Psoas muscle (tissue), 7 donors: ENCODE measurements at regions not wholly inside any gene's neighbourhood (a gene's known extent, or its start where the extent isn't known, plus 50 kb on each side); places are given as distances from the start of the nearest gene placed in this dataset.
"Not testable (repeated sequence)": the region's sequence is repeated elsewhere in the genome, so short reads cannot be mapped to it uniquely, and the experiment has no call there.

Source experiments
- ATAC-seq, 4 donors: fragments of 200-7000 bp; cut with Tn5 transposase; one replicate each; pipeline ENCODE4 v1.9.1; 2020; ENCODE audit warnings: moderate library complexity in 3 of 4, mild to moderate bottlenecking in 2 of 4
- DNase-seq, 2 donors: peaks; one replicate each; pipeline ENCODE4 v3.0.0-alpha.2; 2020
- H3K27ac ChIP-seq: fragments of 200-600 bp; one replicate; pipeline ENCODE4 v1.8.0; 2022
- H3K27me3 ChIP-seq, 3 donors: fragments of 200-600 bp in 1 of 3; one replicate each; pipeline versions ENCODE4 v1.6.1 to v1.8.0; 2013 to 2022; ENCODE audit warnings: low read length in 2 of 3, mild to moderate bottlenecking in 2 of 3, moderate library complexity in 1 of 3; ENCODE audit not compliant: insufficient read depth in 3 of 3
- H3K36me3 ChIP-seq, 2 donors: fragments of 200-600 bp in 1 of 2; one replicate each; pipeline versions ENCODE4 v1.6.1 to v1.8.0; 2013 to 2022; ENCODE audit warnings: low read depth in 1 of 2, mild to moderate bottlenecking in 1 of 2, moderate library complexity in 1 of 2; ENCODE audit not compliant: insufficient read depth in 1 of 2
- H3K4me1 ChIP-seq: fragments of 200-600 bp; one replicate; pipeline ENCODE4 v1.8.0; 2022
- H3K4me3 ChIP-seq: fragments of 200-600 bp; one replicate; pipeline ENCODE4 v1.8.0; 2022; ENCODE audit warnings: mild to moderate bottlenecking
- H3K9me3 ChIP-seq: fragments of 200-600 bp; one replicate; pipeline ENCODE4 v1.8.0; 2022
- CTCF ChIP-seq: fragments of 200-600 bp; IDR thresholded peaks from one replicate; pipeline ENCODE4 v1.8.0; 2022; ENCODE audit warnings: antibody characterized with exemption
- WGBS, 3 donors: extraction: QIAGEN DNeasy Blood & Tissue Kit; methylation state at CpG; one replicate each; pipeline versions ENCODE4 v1.1.6 to v1.1.7; 2013; 5-methylcytosine and 5-hydroxymethylcytosine counted together
- intact Hi-C, 2 donors: fragments of 100-400 bp; cut with DNase I; formaldehyde crosslinking; loops; one replicate each; pipeline versions ENCODE4 v1.11.0 to v1.14.2; 2022
- donor health status: healthy with polysubstance abuse.
- donor health status: DM: no; HTN: no; CAD: no; lungs with moderate emphysema.
- donor health status: Bipolar disorder and iron deficiency.
- donor health status: healthy.
- donor health status: DM: yes; HTN: yes; CAD: no.
- donor health status: DM: no; HTN: no; CAD: no.
- donor health status: DM: yes; HTN: yes; CAD: no.

- ATAC-seq: no peak
- intact Hi-C loops: no loop called here
These were observed 188.6 kb downstream of the TFAP2B start for GRCh38 chr6:51007237-51007636.

DNA sequence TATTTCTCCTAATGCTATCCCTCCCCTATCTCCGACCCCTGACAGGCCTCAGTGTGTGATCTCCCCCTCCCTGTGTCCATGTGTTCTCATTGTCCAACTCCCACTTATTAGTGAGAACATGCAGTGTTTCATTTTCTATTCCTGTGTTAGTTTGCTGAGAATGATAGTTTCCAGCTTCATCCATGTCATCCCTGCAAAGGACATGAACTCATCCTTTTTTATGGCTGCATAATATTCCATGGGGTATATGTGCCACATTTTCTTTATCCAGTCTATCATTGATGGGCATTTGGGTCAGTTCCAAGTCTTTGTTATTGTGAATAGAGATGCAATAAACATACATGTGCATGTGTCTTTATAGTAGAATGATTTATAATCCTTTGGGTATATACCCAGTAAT, 190.0 kb downstream of the TFAP2B start:
- H3K36me3 ChIP-seq, H3K27me3 ChIP-seq, H3K4me1 ChIP-seq, intact Hi-C loops, H3K27ac ChIP-seq, DNase-seq, H3K4me3 ChIP-seq, H3K9me3 ChIP-seq, ATAC-seq: not testable (repeated sequence)
- 67 to 92% (median 81%) methylated on average over 1 of the region's 1 CpG for WGBS, 3 donors

More at GRCh38 chr6:51007237-51007636, 188.6 kb downstream of the TFAP2B start:
- Histone ChIP-seq H3K27me3 (no peaks in the 10 kb centered on the region), H3K27ac (no peak overlapping the region), H3K4me3 (no peak overlapping the region), H3K9me3 (no peaks in the 10 kb centered on the region), H3K36me3 (no peaks in the 10 kb centered on the region), H3K4me1 (no peaks in the 10 kb centered on the region)
- DNase-seq: no peak
- TF ChIP-seq CTCF: no peak

GRCh38 chr6:51013376-51013775, 194.7 kb downstream of the TFAP2B start:
- Histone ChIP-seq H3K27ac (no peak overlapping the region), H3K36me3 (no peaks in the 10 kb centered on the region), H3K27me3 (no peaks in the 10 kb centered on the region), H3K9me3 (no peaks in the 10 kb centered on the region), H3K4me3 (no peak overlapping the region), H3K4me1 (no peaks in the 10 kb centered on the region)
- TF ChIP-seq CTCF: no peak
- intact Hi-C loops: no loop called here
- ATAC-seq: no peak
- DNase-seq: no peak

- Histone ChIP-seq H3K9me3 (no peaks in the 10 kb centered on the region), H3K27ac (no peak overlapping the region), H3K36me3 (no peaks in the 10 kb centered on the region), H3K27me3 (no peaks in the 10 kb centered on the region), H3K4me1 (no peaks in the 10 kb centered on the region), H3K4me3 (no peak overlapping the region)
- ATAC-seq (no peak), DNase-seq (no peak)
- intact Hi-C loops: no loop called here
- WGBS, 3 donors: 90 to 96% (median 92%) methylated on average over 6 of the region's 6 CpGs
- TF ChIP-seq CTCF: no peak
These were observed 196.7 kb downstream of the TFAP2B start for GRCh38 chr6:51015394-51015793.

GRCh38 chr6:51016489-51016888, 197.8 kb downstream of the TFAP2B start:
- ATAC-seq: no peak

More at GRCh38 chr6:51016489-51016888, 197.8 kb downstream of the TFAP2B start:
- no peak overlapping the region for H3K4me3 ChIP-seq
- no peaks in the 10 kb centered on the region for H3K27me3 ChIP-seq
- intact Hi-C loops: no loop called here
- no peaks in the 10 kb centered on the region for H3K9me3 ChIP-seq
- no peaks in the 10 kb centered on the region for H3K36me3 ChIP-seq
- no peak overlapping the region for H3K27ac ChIP-seq
- 75 to 84% (median 83%) methylated on average over 1 of the region's 1 CpG for WGBS, 3 donors
- no peak for TF ChIP-seq CTCF
- DNase-seq: no peak
- no peaks in the 10 kb centered on the region for H3K4me1 ChIP-seq
